ENCODE measurements at regions not wholly inside any gene's neighbourhood (a gene's known extent, or its start where the extent isn't known, plus 50 kb on each side); places are given as distances from the start of the nearest gene placed in this dataset.

DNA sequence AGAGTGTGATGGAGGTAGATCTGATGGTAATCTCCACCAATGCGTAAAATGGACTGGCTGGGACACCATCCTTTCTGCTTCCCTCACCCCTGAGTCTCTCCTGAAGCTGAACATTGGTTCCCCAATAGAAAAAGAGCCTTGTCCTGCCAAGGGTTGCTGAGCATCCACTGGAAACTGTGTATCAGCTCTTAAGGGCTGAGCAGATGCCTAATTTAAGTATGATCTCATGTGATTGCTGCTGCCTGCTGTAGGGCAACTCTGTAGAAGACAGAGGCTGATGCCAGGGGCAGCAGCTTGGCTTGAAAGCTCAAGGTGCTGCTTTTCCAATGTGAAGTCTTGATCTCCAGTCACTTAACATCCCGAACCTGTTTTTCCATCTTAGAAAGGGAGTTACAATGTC, 310.3 kb upstream of the CCL2 start:
- no peak for TF ChIP-seq CEBPB (IDR thresholded peaks at IDR 0.05; ENCODE audit: borderline replicate concordance in 1 of 2, low read depth in 2 of 2, low read length in 2 of 2)
- no peak for TF ChIP-seq BCL11A (IDR thresholded peaks at IDR 0.05; ENCODE audit: low read depth, low read length)
- TF ChIP-seq, protein P1, sequence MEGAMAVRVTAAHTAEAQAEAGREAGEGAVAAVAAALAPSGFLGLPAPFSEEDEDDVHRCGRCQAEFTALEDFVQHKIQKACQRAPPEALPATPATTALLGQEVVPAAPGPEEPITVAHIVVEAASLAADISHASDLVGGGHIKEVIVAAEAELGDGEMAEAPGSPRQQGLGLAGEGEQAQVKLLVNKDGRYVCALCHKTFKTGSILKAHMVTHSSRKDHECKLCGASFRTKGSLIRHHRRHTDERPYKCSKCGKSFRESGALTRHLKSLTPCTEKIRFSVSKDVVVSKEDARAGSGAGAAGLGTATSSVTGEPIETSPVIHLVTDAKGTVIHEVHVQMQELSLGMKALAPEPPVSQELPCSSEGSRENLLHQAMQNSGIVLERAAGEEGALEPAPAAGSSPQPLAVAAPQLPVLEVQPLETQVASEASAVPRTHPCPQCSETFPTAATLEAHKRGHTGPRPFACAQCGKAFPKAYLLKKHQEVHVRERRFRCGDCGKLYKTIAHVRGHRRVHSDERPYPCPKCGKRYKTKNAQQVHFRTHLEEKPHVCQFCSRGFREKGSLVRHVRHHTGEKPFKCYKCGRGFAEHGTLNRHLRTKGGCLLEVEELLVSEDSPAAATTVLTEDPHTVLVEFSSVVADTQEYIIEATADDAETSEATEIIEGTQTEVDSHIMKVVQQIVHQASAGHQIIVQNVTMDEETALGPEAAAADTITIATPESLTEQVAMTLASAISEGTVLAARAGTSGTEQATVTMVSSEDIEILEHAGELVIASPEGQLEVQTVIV (IDR thresholded peaks at IDR 0.05; ENCODE audit: borderline replicate concordance, partially characterized antibody), result no peak
- TF ChIP-seq, protein P2, sequence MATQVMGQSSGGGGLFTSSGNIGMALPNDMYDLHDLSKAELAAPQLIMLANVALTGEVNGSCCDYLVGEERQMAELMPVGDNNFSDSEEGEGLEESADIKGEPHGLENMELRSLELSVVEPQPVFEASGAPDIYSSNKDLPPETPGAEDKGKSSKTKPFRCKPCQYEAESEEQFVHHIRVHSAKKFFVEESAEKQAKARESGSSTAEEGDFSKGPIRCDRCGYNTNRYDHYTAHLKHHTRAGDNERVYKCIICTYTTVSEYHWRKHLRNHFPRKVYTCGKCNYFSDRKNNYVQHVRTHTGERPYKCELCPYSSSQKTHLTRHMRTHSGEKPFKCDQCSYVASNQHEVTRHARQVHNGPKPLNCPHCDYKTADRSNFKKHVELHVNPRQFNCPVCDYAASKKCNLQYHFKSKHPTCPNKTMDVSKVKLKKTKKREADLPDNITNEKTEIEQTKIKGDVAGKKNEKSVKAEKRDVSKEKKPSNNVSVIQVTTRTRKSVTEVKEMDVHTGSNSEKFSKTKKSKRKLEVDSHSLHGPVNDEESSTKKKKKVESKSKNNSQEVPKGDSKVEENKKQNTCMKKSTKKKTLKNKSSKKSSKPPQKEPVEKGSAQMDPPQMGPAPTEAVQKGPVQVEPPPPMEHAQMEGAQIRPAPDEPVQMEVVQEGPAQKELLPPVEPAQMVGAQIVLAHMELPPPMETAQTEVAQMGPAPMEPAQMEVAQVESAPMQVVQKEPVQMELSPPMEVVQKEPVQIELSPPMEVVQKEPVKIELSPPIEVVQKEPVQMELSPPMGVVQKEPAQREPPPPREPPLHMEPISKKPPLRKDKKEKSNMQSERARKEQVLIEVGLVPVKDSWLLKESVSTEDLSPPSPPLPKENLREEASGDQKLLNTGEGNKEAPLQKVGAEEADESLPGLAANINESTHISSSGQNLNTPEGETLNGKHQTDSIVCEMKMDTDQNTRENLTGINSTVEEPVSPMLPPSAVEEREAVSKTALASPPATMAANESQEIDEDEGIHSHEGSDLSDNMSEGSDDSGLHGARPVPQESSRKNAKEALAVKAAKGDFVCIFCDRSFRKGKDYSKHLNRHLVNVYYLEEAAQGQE (IDR thresholded peaks at IDR 0.05; ENCODE audit: low read depth, low read length), result no peak
- TF ChIP-seq SMARCA5 (IDR thresholded peaks at IDR 0.05), result no peak
- TF ChIP-seq, protein P3, sequence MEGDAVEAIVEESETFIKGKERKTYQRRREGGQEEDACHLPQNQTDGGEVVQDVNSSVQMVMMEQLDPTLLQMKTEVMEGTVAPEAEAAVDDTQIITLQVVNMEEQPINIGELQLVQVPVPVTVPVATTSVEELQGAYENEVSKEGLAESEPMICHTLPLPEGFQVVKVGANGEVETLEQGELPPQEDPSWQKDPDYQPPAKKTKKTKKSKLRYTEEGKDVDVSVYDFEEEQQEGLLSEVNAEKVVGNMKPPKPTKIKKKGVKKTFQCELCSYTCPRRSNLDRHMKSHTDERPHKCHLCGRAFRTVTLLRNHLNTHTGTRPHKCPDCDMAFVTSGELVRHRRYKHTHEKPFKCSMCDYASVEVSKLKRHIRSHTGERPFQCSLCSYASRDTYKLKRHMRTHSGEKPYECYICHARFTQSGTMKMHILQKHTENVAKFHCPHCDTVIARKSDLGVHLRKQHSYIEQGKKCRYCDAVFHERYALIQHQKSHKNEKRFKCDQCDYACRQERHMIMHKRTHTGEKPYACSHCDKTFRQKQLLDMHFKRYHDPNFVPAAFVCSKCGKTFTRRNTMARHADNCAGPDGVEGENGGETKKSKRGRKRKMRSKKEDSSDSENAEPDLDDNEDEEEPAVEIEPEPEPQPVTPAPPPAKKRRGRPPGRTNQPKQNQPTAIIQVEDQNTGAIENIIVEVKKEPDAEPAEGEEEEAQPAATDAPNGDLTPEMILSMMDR (IDR thresholded peaks at IDR 0.05 in 2 of 3, conservative IDR thresholded peaks at IDR 0.05 in 1 of 3; ENCODE audit: control insufficient read depth in 2 of 3, extremely low read depth in 1 of 3, insufficient read depth in 1 of 3, low read depth in 3 of 3, low read length in 3 of 3), result no peak

Data from GM12878 (cell line).